ENCODE measurements at regions not wholly inside any gene's neighbourhood (a gene's known extent, or its start where the extent isn't known, plus 50 kb on each side); places are given as distances from the start of the nearest gene placed in this dataset.

- Histone ChIP-seq H3K36me3 (no peaks in the 10 kb centered on the region), H3K9me3 (no peaks in the 10 kb centered on the region), H3K27me3 (no peaks in the 10 kb centered on the region), H3K4me3 (no peak overlapping the region), H3K27ac (no peak overlapping the region), H3K4me1 (no peaks in the 10 kb centered on the region)
- TF ChIP-seq CTCF (IDR thresholded peaks at IDR 0.05) (no peak), POLR2A (IDR thresholded peaks at IDR 0.05) (no peak)
- DNase-seq (no peak), ATAC-seq (no peak)
- 72 to 82% (median 78%) methylated on average over 3 of the region's 3 CpGs for WGBS, 4 donors
- intact Hi-C loops (cut with DNase I): no loop called here
Observed at GRCh38 chr7:120091807-120092206, 181.2 kb upstream of the KCND2 start.

- ATAC-seq (no peak), DNase-seq (no peak)
- H3K27ac ChIP-seq: no peak overlapping the region
- intact Hi-C loops (cut with DNase I): no loop called here
- no peaks in the 10 kb centered on the region for H3K27me3 ChIP-seq
- H3K36me3 ChIP-seq: no peaks in the 10 kb centered on the region
- no peaks in the 10 kb centered on the region for H3K9me3 ChIP-seq
- no peak overlapping the region for H3K4me3 ChIP-seq
- TF ChIP-seq CTCF (IDR thresholded peaks at IDR 0.05): no peak
- no peak for TF ChIP-seq POLR2A (IDR thresholded peaks at IDR 0.05)
- no peaks in the 10 kb centered on the region for H3K4me1 ChIP-seq
- 56 to 65% (median 58%) methylated on average over 2 of the region's 2 CpGs for WGBS, 4 donors
Observed at GRCh38 chr7:120097020-120097419, 176.0 kb upstream of the KCND2 start.

GRCh38 chr7:120097774-120098173 lies 175.2 kb upstream of the KCND2 start:
- H3K4me1 ChIP-seq: no peaks in the 10 kb centered on the region
- H3K27ac ChIP-seq: no peak overlapping the region
- TF ChIP-seq POLR2A (IDR thresholded peaks at IDR 0.05) (no peak), CTCF (IDR thresholded peaks at IDR 0.05) (no peak)
- intact Hi-C loops (cut with DNase I): no loop called here
- H3K27me3 ChIP-seq: no peaks in the 10 kb centered on the region
- DNase-seq (no peak), ATAC-seq (no peak)
- H3K4me3 ChIP-seq: no peak overlapping the region
- no peaks in the 10 kb centered on the region for H3K36me3 ChIP-seq
- no peaks in the 10 kb centered on the region for H3K9me3 ChIP-seq

GRCh38 chr7:120108376-120108775 lies 164.6 kb upstream of the KCND2 start:
- Histone ChIP-seq H3K4me1 (no peaks in the 10 kb centered on the region), H3K36me3 (no peaks in the 10 kb centered on the region), H3K27me3 (no peaks in the 10 kb centered on the region), H3K4me3 (no peak overlapping the region), H3K9me3 (peaks cover 0 to 31% (median 10%) of the 10 kb centered on the region in 12 donors), H3K27ac (no peak overlapping the region)
- ATAC-seq (no peak), DNase-seq (no peak)
- no peak for TF ChIP-seq CTCF (IDR thresholded peaks at IDR 0.05)
- TF ChIP-seq POLR2A (IDR thresholded peaks at IDR 0.05): no peak
- intact Hi-C loops (cut with DNase I): loop anchor here in 1 of 10 donors (5.0 kb wide), 1 partner anchor 54 kb away; no protein-coding TSS in a partner anchor

Data from heart left ventricle (tissue), 16 donors.